Hematopoietic multipotent progenitor cell (in vitro differentiated cells): ENCODE measurements at regions not wholly inside any gene's neighbourhood (a gene's known extent, or its start where the extent isn't known, plus 50 kb on each side); places are given as distances from the start of the nearest gene placed in this dataset.
"Not testable (repeated sequence)": the region's sequence is repeated elsewhere in the genome, so short reads cannot be mapped to it uniquely, and the experiment has no call there.

Source experiments
- DNase-seq, 3 donors: peaks; one replicate each; pipeline ENCODE4 v3.0.0-alpha.2; 2011 to 2015; ENCODE audit warnings: low read depth in 2 of 3, low spot score in 2 of 3

- DNase-seq, result no peak
Measured at GRCh38 chr3:165522386-165522785, 314.8 kb downstream of the BCHE start.

GRCh38 chr3:165521131-165521871 is 315.9 kb downstream of the BCHE start:
- no peak for DNase-seq

DNA sequence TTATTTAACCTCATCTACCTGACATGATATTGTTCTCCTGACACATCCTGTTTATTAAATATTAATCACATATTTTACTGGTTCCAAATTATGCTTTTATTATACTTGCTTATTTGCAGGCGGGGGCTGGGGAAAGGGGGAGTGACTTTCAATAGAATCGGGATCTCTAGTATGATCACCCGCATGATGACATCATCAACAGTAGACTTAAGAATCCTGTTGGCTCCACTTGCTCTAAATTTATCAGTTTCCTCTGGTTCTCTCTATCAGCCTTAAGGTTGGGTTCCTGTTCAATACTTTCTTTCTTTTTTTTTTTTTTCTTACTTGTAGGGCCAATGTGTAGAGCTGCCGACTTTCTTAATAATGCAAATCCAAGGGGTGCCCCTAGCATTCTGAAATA is 317.5 kb downstream of the BCHE start:
- DNase-seq, result no peak

GRCh38 chr3:165518346-165518745 is 318.9 kb downstream of the BCHE start:
- no peak for DNase-seq

DNA sequence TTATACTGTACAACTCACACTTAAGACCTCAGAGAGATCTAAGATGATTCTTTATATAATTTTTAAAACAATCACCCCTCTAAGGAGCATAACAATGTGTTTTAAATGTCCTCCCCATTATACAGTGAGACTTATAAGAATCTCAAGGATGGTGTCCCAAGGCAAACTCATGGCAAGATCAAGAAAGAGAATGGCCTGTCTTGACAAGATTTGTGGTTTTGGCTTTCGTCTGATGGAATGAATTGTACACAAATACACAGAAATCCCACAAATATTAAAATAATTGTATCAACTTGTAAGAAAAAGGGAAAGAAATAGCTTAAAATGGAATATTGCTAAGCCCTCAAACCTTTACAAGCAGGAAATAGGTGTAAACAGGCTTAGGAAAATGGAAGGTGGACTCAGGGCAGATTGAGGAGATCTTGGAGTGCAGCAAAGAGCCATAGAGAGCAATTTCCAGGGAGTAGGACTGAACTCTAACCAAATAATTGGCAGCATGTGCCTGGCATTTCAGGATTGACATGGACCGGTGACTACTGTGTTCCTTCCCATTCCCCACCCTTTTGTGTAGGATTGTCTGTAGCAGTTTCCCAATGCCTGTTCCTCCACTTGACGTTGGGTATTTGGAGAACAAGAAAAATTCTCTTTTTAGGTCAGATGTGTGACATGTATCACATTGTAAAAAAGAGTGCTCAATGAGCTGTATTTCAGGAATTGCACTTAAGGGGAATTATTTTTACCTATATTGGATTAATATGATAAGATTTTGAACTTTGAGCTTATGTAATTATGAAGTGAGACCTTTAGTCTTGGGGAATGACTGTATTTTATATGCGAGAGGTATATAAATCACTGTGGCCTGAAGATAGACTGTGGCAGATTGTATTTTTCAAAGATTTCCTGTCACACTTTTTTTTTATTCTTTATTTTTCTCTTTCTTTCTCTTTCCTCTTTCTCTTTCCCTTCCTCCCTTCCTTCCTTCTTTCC is 317.8 kb upstream of the SLITRK3 start:
- DNase-seq, result no peak

DNA sequence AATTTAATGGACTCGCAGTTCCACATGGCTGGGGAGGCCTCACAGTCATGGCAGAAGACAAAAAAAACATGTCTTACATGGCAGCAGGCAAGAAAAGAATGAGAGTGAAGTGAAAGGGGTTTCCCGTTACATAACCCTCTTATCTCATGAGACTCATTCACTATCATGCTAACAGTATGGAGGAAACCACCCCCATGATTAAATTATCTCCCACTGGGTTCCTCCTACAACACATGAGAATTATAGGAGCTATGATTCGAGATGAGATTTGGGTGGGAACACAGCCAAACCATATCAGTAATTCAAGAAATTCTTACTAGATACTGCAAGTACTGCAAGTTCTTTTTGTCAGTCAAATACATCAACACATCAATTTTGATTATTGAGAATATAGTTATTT is 311.4 kb upstream of the SLITRK3 start:
- DNase-seq, result no peak

DNA sequence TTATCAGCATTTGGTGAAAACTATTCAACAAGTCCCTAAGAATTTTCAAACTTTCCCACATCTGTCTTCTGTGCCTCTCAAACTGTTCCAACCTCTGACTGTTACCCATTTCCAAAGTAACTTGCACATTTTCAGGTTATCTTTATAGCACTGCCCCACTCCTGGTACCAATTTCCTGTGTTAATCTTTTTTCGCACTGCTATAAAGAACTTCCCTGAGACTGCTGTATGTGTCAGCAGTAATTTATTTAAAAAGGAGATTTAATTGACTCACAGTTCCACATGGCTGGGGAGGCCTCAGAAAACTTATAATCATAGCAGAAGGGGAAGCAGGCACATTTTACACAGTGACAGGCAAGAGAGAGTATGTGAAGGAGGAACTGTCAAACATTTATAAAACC is 310.9 kb upstream of the SLITRK3 start:
- DNase-seq, result no peak

GRCh38 chr3:165505657-165506056 is 309.5 kb upstream of the SLITRK3 start:
- DNase-seq, result no peak

- no peak for DNase-seq
Measured at GRCh38 chr3:165504554-165504953, 308.4 kb upstream of the SLITRK3 start.

DNA sequence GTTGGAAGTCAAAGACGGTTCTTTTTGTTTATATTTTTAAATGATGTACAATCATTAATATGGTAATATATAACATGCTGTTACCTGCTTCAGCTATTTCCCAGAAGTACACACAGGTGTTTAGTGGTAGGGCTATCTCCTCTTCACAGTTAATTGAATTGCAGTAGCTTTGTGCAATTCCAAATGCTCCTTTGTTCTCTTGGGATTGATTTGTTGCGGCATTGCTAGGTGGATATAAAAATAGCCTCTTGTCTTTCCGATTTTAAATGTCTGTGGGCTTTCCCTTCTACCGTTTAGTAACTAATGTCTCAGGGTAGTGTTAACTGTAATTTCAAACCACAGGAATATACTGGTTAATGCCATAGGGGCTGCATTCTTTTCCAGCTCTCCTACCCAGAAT is 307.6 kb upstream of the SLITRK3 start:
- DNase-seq, result no peak

- DNase-seq, result no peak
Measured at GRCh38 chr3:165503346-165503745, 307.2 kb upstream of the SLITRK3 start.

GRCh38 chr3:165502707-165503106 is 306.5 kb upstream of the SLITRK3 start:
- no peak for DNase-seq

GRCh38 chr3:165498742-165499141 is 302.6 kb upstream of the SLITRK3 start:
- DNase-seq, result not testable (repeated sequence)

- no peak for DNase-seq
Measured at GRCh38 chr3:165491487-165491886, 295.3 kb upstream of the SLITRK3 start.

DNA sequence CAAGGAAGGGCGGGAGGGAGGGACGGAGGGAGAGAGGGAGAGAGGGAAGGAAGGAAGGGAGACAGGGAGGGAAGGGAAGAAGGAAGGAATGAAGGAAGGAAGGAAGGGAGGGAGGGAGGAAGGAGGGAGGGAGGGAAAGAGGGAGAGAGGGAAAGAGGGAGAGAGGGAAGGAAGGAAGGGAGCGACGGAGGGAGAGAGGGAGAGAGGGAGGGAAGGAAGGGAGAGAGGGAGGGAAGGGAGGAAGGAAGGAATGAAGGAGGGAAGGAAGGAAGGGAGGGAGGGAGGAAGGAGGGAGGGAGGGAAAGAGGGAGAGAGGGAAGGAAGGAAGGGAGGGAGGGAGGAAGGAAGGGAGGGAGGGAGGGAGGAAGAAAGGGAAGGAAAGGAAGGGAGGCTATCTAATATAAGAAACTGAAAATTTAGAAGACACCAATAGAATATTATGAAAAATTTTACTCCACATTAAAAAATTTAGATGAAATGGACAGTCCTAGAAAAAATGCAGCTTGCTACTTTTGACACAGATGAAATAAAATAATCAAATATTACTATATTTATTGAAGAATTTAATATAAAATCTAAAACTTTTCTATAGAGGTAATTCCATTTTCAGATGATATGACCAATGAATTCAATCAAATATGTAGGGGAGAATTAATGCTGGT is 280.3 kb upstream of the SLITRK3 start:
- DNase-seq, result no peak

GRCh38 chr3:165466856-165467255 is 270.7 kb upstream of the SLITRK3 start:
- no peak for DNase-seq

- no peak for DNase-seq
Measured at GRCh38 chr3:165464736-165465135, 268.6 kb upstream of the SLITRK3 start.

DNA sequence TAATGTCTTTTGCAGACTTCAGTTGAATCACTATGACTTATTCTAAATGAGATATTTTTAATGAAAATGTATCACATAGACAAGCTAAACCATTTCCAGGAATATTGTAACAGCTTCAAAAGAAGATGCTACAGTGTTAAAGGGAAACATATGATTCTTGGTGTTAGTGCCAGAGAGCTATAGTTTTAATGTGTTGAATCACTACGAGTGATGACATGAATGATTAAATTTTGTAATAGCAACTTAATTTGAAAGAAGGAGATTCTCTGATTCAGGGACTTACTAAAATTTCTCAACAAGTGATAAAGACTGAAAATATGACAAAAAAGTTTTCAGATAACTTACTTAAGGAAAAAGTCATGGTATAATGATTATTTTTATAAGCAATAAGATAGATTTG is 267.3 kb upstream of the SLITRK3 start:
- DNase-seq, result no peak

DNA sequence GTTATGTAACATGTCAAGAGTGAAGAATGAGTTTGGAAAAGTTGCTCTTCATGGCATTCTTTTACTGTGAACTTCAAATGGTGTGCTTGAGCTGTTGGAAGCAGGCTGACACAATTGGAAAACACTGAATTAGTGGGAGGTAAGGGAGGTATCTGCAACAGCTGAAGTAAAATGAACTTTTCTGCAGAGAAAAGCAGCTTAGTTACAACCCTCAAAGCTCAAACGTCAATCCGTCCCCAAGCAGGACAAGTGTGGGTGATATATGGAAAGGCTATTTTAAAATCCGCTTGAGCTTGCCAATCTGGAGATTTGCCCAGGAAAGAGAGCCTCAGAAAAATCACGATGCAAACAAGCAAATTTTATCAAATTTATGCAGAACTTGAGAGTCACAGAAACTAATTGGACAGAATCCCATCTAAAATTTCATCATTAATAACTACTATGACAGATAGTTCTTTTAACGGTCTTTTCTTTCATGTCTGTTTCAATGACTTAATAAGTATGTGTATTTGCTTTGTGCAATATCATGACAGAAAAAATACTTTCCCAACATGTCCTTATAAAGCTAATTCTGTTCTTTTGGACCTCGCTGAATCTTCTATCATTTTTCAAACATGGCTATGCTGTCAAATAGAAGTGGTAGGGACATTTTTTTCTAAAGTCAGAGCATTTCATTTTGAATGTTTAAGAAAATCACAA is 266.6 kb upstream of the SLITRK3 start:
- no peak for DNase-seq

DNA sequence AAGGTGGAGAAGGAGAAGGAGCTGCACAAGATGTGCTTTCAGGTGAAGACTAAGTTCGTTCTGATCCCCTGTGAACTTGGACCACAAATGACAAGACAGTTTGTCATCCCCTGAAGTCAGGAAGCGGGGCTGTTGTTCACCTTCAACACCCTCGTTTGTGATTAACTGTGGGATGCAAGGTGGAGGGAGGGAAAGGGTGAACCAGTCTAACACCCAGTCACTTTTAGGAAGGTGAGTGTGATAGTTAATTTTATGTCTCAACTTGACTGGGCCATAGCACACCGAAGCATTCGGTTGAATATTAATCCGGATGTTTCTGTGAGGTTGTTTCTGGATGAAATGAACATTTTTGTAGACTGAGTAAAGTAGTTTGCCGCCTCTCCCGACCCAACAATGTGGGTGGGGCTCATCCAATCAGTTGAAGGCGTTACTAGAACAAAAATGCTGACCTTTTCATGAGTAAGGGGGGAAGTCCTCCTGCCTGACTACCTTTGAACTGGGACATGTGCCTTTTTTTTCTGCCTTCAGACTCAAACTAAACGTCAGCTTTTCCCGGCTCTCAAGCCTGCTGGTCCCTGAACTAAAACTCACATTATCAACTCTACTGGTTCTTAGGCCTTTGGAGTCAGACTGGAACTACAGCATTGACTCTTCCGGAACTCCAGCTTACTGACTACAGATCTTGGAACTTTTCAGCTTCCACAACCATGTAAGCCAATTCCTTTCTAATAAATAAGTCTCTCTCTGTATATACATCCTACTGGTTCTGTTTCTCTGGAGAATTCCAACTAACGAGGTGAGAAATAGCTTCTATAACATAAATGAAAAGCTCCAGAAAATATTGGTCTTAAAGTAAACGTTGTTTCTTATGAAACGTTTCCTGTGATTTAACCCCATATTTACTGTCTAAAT is 264.0 kb upstream of the SLITRK3 start:
- no peak for DNase-seq
